Activated naive CD8-positive, alpha-beta T cell treated with anti-CD3 and anti-CD28 coated beads, Interleukin-2, amount 50 U/mL, for 24 hours (primary cell): ENCODE measurements at regions not wholly inside any gene's neighbourhood (a gene's known extent, or its start where the extent isn't known, plus 50 kb on each side); places are given as distances from the start of the nearest gene placed in this dataset.
"Not testable (repeated sequence)": the region's sequence is repeated elsewhere in the genome, so short reads cannot be mapped to it uniquely, and the experiment has no call there.

Experiments
- ATAC-seq: fragments of 150-1000 bp; cut with Tn5 transposase; one replicate; pipeline ENCODE4 v1.10.0; 2021
- DNase-seq: peaks from one replicate; pipeline ENCODE4 v3.0.0; 2021
- H3K27ac Mint-ChIP-seq: one replicate; pipeline ENCODE4 v1.8.0; 2021; ENCODE audit warnings: mild to moderate bottlenecking, mixed read lengths
- H3K27me3 Mint-ChIP-seq: one replicate; pipeline ENCODE4 v1.8.0; 2021; ENCODE audit warnings: mixed read lengths
- H3K36me3 Mint-ChIP-seq: one replicate; pipeline ENCODE4 v1.8.0; 2021; ENCODE audit warnings: low read depth, mixed read lengths
- H3K4me1 Mint-ChIP-seq: one replicate; pipeline ENCODE4 v1.8.0; 2021; ENCODE audit warnings: mixed read lengths
- H3K4me3 Mint-ChIP-seq: one replicate; pipeline ENCODE4 v1.8.0; 2021; ENCODE audit warnings: mild to moderate bottlenecking, moderate library complexity, mixed read lengths
- H3K9me3 Mint-ChIP-seq: one replicate; pipeline ENCODE4 v1.8.0; 2021; ENCODE audit warnings: mixed read lengths

DNA sequence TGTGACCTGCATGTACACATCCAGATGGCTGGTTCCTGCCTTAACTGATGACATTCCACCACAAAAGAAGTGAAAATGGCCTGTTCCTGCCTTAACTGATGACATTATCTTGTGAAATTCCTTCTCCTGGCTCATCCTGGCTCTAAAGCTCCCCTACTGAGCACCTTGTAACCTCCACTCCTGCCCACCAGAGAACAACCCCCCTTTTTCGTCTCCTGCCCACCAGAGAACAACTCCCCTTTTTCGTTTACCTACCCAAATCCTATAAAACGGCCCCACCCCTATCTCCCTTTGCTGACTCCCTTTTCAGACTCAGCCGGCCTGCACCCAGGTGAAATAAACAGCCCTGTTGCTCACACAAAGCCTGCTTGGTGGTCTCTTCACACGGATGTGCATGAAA lies 212.2 kb downstream of the KITLG start:
- not testable (repeated sequence) for H3K4me1 Mint-ChIP-seq, ATAC-seq, H3K27me3 Mint-ChIP-seq, H3K4me3 Mint-ChIP-seq, H3K27ac Mint-ChIP-seq, H3K9me3 Mint-ChIP-seq, DNase-seq, H3K36me3 Mint-ChIP-seq

DNA sequence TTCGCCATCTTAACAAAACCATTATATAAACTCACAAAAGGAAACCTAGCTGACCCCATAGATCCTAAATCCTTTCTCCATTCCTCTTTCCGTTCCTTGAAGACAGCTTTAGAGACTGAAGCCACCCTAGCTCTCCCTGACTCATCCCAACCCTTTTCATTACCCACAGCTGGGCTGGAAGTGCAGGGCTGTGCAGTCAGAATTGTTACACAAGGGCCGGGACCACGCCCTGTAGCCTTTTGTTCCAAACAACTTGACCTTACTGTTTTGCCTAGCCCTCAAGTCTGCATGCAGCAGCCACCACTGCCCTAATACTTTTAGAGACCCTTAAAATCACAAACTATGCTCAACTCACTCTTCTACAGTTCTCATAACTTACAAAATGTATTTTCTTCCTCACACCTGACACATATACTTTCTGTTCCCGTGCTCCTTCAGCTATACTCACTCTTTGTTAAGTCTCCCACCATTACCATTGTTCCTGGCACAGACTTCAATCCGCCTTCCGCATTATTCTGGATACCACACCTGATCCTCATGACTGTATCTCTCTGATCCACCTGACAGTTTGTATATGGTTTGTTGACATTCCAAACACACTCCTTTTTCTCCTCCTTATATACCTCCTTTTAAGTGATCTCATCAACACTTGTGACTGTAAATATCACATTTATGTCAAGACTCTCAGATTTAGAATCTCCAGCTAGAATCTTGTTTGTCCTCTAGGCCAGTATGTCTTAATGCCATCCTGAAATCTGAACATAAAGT lies 208.7 kb downstream of the KITLG start:
- no peak overlapping the region for H3K27ac Mint-ChIP-seq
- DNase-seq, result no peak
- no peaks in the 10 kb centered on the region for H3K36me3 Mint-ChIP-seq
- no peaks in the 10 kb centered on the region for H3K27me3 Mint-ChIP-seq
- no peaks in the 10 kb centered on the region for H3K4me1 Mint-ChIP-seq
- ATAC-seq, result no peak
- no peak overlapping the region for H3K4me3 Mint-ChIP-seq
- H3K9me3 Mint-ChIP-seq, result no peaks in the 10 kb centered on the region

DNA sequence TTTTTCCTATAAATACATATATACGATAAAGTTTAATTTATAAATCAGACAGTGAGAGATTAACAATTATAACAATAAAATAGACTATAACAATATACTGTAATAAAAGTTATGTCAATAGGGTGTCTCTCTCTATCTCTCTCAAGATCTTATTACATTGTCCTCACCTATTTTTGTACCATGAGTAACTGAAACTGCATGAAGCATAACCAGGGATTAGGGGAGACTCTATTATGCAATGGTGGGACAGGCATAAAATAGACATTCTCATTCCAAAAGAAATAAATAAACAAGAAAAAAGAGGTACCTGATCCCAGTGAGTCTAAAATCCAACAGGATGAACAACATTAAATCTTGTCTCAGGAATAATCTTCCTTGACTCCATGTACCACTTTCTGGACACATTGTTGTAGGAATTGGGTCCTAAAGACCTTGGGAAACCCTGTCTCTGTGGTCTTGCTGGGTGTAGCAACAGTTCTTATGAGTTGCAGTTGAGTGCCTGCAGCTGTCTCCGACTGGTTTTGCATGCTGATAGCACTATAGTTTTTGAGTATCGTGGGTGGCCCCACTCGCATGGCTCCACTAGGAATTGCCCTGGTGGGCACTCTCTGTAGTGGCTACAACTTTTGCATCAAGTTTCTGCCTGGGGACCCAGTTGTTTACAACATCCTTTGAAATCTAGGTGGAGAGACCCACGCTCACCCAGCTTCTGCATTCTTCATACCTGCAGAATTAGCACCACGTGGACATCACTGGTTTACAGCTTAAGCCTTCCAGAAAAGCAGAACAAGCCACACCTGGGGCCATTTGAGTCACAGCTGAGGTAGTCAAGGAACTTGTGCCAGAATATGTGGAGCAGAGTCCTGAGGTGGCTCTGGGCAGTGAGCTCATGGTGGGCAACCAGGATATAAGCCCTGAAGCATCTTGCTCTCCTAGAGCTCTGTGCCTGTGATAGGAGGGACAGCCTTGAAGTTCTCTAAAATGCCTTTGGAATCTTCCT lies 204.7 kb downstream of the KITLG start:
- DNase-seq (no peak), ATAC-seq (no peak)
- Mint-ChIP-seq H3K36me3 (no peaks in the 10 kb centered on the region), H3K4me3 (no peak overlapping the region), H3K27ac (no peak overlapping the region), H3K9me3 (no peaks in the 10 kb centered on the region), H3K27me3 (no peaks in the 10 kb centered on the region), H3K4me1 (no peaks in the 10 kb centered on the region)

DNA sequence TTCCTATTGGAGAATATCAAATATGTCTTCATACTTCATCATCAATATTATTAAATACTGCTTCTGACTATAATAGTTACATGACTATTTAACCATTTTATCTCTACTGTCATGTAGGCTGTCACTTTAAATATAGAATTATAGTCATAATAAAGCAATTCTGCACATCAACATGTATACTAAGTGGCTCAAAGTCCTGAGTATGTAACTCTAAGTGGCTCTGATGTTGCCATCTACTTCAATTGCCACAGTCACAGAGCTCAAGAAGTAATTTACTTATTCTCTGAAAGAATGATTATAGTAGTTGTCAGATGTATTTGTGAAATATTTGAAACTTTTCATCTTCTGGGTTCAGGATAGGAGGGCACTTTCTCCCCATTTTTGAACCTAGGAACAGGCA lies 202.3 kb downstream of the KITLG start:
- H3K4me1 Mint-ChIP-seq, result no peaks in the 10 kb centered on the region
- no peak overlapping the region for H3K27ac Mint-ChIP-seq
- no peak overlapping the region for H3K4me3 Mint-ChIP-seq
- no peaks in the 10 kb centered on the region for H3K27me3 Mint-ChIP-seq
- no peaks in the 10 kb centered on the region for H3K36me3 Mint-ChIP-seq
- H3K9me3 Mint-ChIP-seq, result no peaks in the 10 kb centered on the region
- ATAC-seq, result no peak
- DNase-seq, result no peak

DNA sequence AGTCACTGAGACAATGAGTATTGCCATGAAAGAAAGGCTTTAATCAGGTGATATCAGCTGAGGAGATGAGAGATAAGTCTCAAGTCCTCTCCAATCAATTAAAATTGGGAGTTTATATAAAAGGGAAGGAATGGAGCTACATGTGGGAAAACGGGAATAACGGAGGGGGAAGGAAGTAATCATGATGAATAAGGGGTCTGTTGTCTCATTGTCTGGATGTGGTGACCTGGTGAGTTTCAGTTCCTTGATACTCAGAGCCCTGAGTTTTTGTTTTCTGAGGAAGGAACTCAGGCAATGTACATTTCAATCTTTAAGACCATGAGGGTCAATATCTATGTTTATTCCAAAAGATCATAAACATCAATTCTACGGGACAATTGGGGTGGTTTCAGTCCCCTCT lies 198.8 kb downstream of the KITLG start:
- H3K27ac Mint-ChIP-seq, result no peak overlapping the region
- DNase-seq (no peak), ATAC-seq (no peak)
- no peaks in the 10 kb centered on the region for H3K4me1 Mint-ChIP-seq
- H3K36me3 Mint-ChIP-seq, result no peaks in the 10 kb centered on the region
- H3K4me3 Mint-ChIP-seq, result no peak overlapping the region
- H3K27me3 Mint-ChIP-seq, result no peaks in the 10 kb centered on the region
- H3K9me3 Mint-ChIP-seq, result peaks cover 4% of the 10 kb centered on the region

DNA sequence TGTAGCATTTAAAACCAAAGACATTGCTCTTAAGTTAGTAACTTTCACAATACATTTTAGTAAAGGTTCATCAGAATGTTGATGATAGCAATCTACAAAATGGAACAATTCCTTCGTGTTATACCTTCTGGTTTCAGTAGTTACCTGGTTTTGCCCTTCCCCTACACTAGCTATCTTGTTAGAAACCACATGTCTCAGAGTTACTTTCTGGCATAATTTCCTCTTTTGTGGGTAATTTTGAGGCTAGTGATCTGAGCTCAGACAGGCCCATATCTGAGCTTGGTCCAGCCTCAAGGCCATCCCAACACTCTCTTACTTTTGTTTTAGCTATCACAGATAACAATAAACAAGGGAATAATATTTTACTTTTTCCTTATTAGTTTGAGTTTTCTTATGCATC lies 196.9 kb downstream of the KITLG start:
- Mint-ChIP-seq H3K4me3 (no peak overlapping the region), H3K36me3 (no peaks in the 10 kb centered on the region), H3K27ac (no peak overlapping the region), H3K4me1 (no peaks in the 10 kb centered on the region), H3K27me3 (peaks cover 2% of the 10 kb centered on the region), H3K9me3 (peaks cover 4% of the 10 kb centered on the region)
- no peak for ATAC-seq
- no peak for DNase-seq

DNA sequence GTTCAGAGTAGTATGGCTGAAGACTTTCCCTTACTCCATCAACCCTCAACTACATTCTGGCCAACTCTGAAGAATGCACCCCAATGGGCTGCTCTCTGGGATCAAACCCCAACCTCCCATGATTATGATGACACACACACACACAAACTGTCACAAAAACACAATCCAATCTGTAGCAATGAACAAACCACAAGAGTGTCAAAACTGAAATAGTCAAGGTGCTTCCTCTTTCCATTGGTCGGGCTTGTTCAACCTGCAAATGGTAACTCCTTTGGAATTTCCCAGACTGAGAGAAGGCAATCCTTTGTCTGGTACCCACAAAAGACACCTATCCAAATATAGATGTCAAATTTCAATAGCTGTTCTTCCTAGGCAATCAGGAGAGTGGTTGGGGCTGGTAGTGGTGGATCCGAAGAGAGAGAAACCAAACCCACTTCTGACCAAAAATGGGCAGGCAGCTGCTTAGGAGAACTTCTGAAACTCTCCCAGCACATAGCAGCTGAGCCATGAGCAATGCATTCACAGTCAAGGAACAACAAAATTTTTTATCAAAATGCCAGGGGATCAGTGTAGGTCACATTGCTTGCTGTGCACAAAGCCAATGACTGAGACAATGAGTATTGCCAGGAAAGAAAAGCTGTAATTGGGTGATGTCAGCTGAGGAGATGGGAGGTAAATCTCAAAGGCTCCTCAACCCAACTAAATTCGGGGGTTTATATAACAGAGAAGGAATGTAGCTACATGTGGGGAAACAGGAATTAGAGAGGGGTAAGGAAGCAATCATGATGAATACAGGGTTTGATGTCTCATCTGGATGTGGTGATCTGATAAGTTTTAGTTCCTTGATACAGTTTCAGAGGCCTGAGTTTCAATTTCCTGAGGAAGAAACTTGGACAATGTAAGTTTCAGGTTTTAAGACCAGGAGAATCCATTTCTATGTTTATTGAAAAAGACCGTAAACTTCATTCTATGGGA lies 191.4 kb downstream of the KITLG start:
- H3K27ac Mint-ChIP-seq, result no peak overlapping the region

DNA sequence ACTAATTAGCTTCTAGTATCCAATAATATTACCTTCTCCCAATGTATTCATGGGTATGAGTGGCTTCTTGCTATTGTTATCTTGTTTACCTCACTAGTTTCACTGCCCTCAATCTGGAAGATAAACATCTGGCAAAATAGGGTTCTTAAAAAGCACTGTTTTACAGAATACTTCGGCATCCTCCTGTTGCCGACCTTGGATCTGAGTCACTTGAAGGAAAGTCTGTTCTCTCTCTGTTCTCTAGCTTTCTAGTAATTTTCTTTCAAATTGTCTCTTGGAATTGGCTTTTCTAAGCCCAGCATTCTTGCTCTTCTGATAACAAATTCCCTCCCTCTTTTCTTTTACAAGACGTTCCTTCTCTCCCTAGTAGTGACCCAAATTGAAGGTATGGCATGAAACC lies 189.5 kb downstream of the KITLG start:
- Mint-ChIP-seq H3K36me3 (no peaks in the 10 kb centered on the region), H3K27me3 (peaks cover 3% of the 10 kb centered on the region), H3K4me3 (no peak overlapping the region), H3K4me1 (peaks cover 5% of the 10 kb centered on the region), H3K9me3 (no peaks in the 10 kb centered on the region), H3K27ac (no peak overlapping the region)
- ATAC-seq (no peak), DNase-seq (no peak)

More for the DNA sequence above, 191.4 kb downstream of the KITLG start:
- Mint-ChIP-seq H3K4me3 (no peak overlapping the region), H3K36me3 (no peaks in the 10 kb centered on the region), H3K4me1 (peaks cover 5% of the 10 kb centered on the region), H3K9me3 (no peaks in the 10 kb centered on the region), H3K27me3 (peaks cover 3% of the 10 kb centered on the region)
- ATAC-seq, result no peak
- DNase-seq, result no peak

DNA sequence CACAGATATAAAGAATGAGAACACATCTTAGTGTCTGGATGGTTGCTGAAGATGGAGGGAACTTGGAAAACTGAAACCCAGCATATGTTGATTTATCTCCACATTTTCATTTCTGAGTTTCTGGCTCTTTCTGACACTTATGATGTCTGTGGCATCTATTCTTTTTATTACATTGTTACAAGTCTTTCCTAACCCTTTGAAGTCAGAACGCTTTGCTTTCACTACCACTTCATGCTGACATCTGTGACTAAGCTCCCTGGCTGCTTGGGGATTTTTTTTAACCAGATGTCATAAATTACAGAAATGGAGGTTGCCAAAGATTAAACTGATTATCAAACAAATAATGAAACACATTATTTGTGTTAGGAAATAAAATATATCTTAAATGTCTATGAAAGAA lies 188.7 kb downstream of the KITLG start:
- ATAC-seq, result no peak
- peaks cover 5% of the 10 kb centered on the region for H3K4me1 Mint-ChIP-seq
- H3K4me3 Mint-ChIP-seq, result no peak overlapping the region
- no peaks in the 10 kb centered on the region for H3K9me3 Mint-ChIP-seq
- H3K27ac Mint-ChIP-seq, result no peak overlapping the region
- no peak for DNase-seq
- peaks cover 3% of the 10 kb centered on the region for H3K27me3 Mint-ChIP-seq
- no peaks in the 10 kb centered on the region for H3K36me3 Mint-ChIP-seq

DNA sequence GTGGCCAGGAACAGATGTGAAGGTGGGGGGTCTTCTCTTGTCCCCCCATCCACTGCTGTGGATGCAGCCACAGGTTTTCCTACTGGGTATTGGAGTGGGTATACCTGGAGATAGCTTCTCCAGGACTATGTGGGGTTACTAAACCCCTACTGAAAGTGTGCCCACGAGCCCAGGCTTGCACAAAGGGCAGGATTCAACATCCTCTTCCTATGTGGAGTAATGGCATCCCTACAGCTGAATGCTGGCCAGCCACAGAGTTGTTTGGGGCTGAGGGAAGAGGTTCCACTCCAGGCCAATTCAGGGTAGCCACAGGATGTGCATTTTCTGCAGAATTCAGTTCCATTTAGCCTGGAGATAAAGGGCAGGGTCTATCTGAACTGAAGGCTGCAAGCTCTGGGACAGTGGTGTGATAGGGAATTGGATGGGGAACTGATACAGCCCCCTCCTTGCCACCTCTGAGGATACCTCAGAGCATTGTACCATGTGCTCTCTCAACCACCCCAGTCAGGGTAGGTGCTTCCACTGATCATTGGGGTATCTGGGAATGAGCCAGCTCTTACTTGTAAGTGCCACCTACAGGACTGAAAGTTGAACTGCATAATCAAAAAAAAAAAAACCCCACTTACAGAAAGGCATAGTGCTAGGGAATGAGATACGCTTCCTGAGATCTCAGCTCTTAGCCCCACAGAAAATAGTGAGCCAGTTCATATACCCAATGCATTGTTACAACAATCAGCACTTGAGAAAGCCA lies 187.1 kb downstream of the KITLG start:
- no peak for DNase-seq
- Mint-ChIP-seq H3K4me3 (no peak overlapping the region), H3K4me1 (peaks cover 5% of the 10 kb centered on the region), H3K9me3 (no peaks in the 10 kb centered on the region), H3K27ac (no peak overlapping the region), H3K27me3 (peaks cover 3% of the 10 kb centered on the region), H3K36me3 (no peaks in the 10 kb centered on the region)
- peak; percentile 52 for ATAC-seq

DNA sequence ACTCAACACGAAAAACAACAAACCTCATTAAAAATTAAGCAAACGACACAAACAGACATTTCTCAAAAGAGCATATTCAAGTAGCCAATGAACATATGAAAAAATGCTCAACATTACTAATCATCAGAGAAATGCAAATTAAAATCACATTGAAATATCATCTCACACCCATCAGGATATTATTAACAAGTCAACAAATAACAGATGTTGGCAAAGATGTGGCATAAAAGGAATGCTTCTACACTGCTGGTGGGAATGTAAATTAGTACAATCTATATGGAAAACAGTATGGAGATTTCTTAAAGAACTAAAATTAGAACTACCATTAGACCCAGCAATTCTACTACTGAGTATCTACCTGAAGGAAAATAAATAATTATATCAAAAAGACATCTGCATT lies 182.2 kb downstream of the KITLG start:
- Mint-ChIP-seq H3K27ac (no peak overlapping the region), H3K9me3 (no peaks in the 10 kb centered on the region), H3K27me3 (no peaks in the 10 kb centered on the region), H3K4me1 (no peaks in the 10 kb centered on the region), H3K4me3 (no peak overlapping the region), H3K36me3 (no peaks in the 10 kb centered on the region)
- DNase-seq, result no peak
- no peak for ATAC-seq

DNA sequence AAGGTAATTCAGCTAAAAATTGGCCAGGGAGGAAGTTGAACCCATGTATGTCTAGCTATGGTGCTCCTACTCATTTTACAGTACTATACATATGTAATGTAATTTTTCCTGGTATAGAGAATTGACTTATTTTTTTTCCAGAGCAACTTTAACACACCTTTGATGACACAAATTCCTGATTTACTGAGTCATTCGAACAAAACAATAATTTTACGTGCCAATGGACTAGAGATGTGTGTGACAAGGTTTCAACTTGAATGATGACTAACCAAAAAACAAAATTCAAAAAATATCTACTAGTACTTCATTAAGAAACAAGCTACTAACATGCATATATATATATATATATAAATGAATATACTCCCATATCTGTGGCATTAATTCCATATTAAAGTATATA lies 180.5 kb downstream of the KITLG start:
- DNase-seq (no peak), ATAC-seq (no peak)
- H3K27me3 Mint-ChIP-seq, result no peaks in the 10 kb centered on the region
- H3K4me1 Mint-ChIP-seq, result no peaks in the 10 kb centered on the region
- H3K27ac Mint-ChIP-seq, result no peak overlapping the region
- no peak overlapping the region for H3K4me3 Mint-ChIP-seq
- no peaks in the 10 kb centered on the region for H3K9me3 Mint-ChIP-seq
- no peaks in the 10 kb centered on the region for H3K36me3 Mint-ChIP-seq

DNA sequence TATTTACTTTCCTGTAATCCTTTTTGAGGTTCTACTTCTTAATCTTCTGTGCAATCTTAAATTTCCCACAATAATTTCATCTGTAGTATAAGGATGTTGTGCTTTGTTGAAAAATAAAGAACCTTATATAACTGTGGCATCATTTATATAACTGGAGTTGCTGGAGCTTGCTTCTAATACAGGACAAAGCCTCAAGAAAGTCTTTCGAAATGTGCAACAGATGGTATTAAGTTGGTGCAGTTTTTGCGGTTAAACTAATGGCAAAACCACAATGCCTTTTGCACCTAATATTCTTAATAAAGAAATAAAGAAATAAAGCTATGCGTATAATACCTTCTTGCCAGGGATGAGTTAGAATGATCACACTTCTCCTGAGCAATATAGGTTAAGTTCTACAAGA lies 180.0 kb downstream of the KITLG start:
- Mint-ChIP-seq H3K4me1 (no peaks in the 10 kb centered on the region), H3K27me3 (no peaks in the 10 kb centered on the region), H3K27ac (no peak overlapping the region), H3K36me3 (no peaks in the 10 kb centered on the region), H3K9me3 (no peaks in the 10 kb centered on the region), H3K4me3 (no peak overlapping the region)
- ATAC-seq (no peak), DNase-seq (no peak)

DNA sequence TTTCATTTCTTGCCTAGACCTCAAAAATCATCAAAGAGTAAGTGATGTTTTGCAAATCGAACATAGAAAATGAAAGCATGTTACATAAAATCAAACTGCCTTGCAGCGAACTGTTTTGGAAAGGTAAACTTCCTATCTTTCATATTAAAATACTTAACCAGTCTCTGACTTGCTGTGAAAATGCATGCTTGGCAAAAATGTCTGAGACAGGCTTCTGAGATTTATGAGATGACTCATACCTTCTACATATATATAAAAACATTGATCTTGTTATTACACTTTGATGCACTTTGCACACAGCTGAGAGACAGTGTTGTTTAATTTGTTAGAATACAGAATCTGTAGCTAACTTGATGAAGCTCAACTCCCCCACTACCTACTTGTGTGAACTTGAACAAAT lies 179.1 kb downstream of the KITLG start:
- H3K27me3 Mint-ChIP-seq, result no peaks in the 10 kb centered on the region
- no peaks in the 10 kb centered on the region for H3K9me3 Mint-ChIP-seq
- DNase-seq, result no peak
- no peaks in the 10 kb centered on the region for H3K36me3 Mint-ChIP-seq
- no peak overlapping the region for H3K27ac Mint-ChIP-seq
- no peak overlapping the region for H3K4me3 Mint-ChIP-seq
- no peaks in the 10 kb centered on the region for H3K4me1 Mint-ChIP-seq
- no peak for ATAC-seq
